ENCODE measurements at regions not wholly inside any gene's neighbourhood (a gene's known extent, or its start where the extent isn't known, plus 50 kb on each side); places are given as distances from the start of the nearest gene placed in this dataset.
"Not testable (repeated sequence)": the region's sequence is repeated elsewhere in the genome, so short reads cannot be mapped to it uniquely, and the experiment has no call there.

- DNase-seq, result no peak
These were observed 69.7 kb upstream of the PMEPA1 start for GRCh38 chr20:57779401-57780003.

- DNase-seq, result no peak
These were observed 68.1 kb upstream of the PMEPA1 start for GRCh38 chr20:57777911-57778310.

GRCh38 chr20:57774951-57775350 lies 65.1 kb upstream of the PMEPA1 start:
- no peak for DNase-seq

- no peak for DNase-seq
These were observed 64.5 kb upstream of the PMEPA1 start for GRCh38 chr20:57774111-57774880.

GRCh38 chr20:57773059-57773815 lies 63.4 kb upstream of the PMEPA1 start:
- no peak for DNase-seq

- peak; percentile 26 for DNase-seq
These were observed 62.6 kb upstream of the PMEPA1 start for GRCh38 chr20:57772349-57772964.

GRCh38 chr20:57770852-57771720 lies 61.3 kb upstream of the PMEPA1 start:
- no peak for DNase-seq

- DNase-seq, result not testable (repeated sequence)
These were observed 60.6 kb upstream of the PMEPA1 start for GRCh38 chr20:57770401-57770800.

GRCh38 chr20:57769756-57770155 lies 59.9 kb upstream of the PMEPA1 start:
- DNase-seq, result no peak

GRCh38 chr20:57768519-57768918 lies 58.7 kb upstream of the PMEPA1 start:
- DNase-seq, result no peak

GRCh38 chr20:57767441-57767840 lies 57.6 kb upstream of the PMEPA1 start:
- no peak for DNase-seq

GRCh38 chr20:57763235-57763595 lies 53.4 kb upstream of the PMEPA1 start:
- DNase-seq, result no peak

- DNase-seq, result no peak
These were observed 52.9 kb upstream of the PMEPA1 start for GRCh38 chr20:57762531-57763234.

- DNase-seq, result no peak
These were observed 51.6 kb upstream of the PMEPA1 start for GRCh38 chr20:57761413-57761734.

- no peak for DNase-seq
These were observed 51.0 kb upstream of the PMEPA1 start for GRCh38 chr20:57760698-57761412.

GRCh38 chr20:57759724-57760123 lies 49.9 kb upstream of the PMEPA1 start:
- no peak for DNase-seq
